ENCODE measurements at regions not wholly inside any gene's neighbourhood (a gene's known extent, or its start where the extent isn't known, plus 50 kb on each side); places are given as distances from the start of the nearest gene placed in this dataset.

GRCh38 chr22:48742556-48743343, 1084.9 kb downstream of the BRD1 start:
- Histone ChIP-seq H3K27me3 (ENCODE audit: low read length) (no peaks in the 10 kb centered on the region), H3K9me2 (replicated peaks; ENCODE audit: insufficient read depth, low read length) (no peaks in the 10 kb centered on the region), H3K4me2 (ENCODE audit: low read depth, low read length, poor library complexity, severe bottlenecking) (no peak overlapping the region), H3K4me3 (ENCODE audit: low read length) (no peak overlapping the region), H3K4me1 (ENCODE audit: low read length) (no peaks in the 10 kb centered on the region), H4K20me1 (ENCODE audit: insufficient read depth, low read depth, low read length) (no peaks in the 10 kb centered on the region; the same call in 1 of the 2 replicates), H2AFZ (ENCODE audit: low read length) (no peak overlapping the region), H3K36me3 (ENCODE audit: insufficient read depth, low read length) (no peaks in the 10 kb centered on the region), H3K27ac (ENCODE audit: low read length) (no peak overlapping the region), H3K9me3 (ENCODE audit: low read length) (no peaks in the 10 kb centered on the region), H3K9ac (ENCODE audit: low read length) (no peak overlapping the region), H3K79me2 (ENCODE audit: low read length) (no peaks in the 10 kb centered on the region)
- no peak for DNase-seq

GRCh38 chr22:48742191-48742555, 1085.5 kb downstream of the BRD1 start:
- Histone ChIP-seq H4K20me1 (ENCODE audit: insufficient read depth, low read depth, low read length) (no peaks in the 10 kb centered on the region; the same call in 1 of the 2 replicates), H3K9ac (ENCODE audit: low read length) (no peak overlapping the region), H2AFZ (ENCODE audit: low read length) (no peak overlapping the region), H3K79me2 (ENCODE audit: low read length) (no peaks in the 10 kb centered on the region), H3K9me3 (ENCODE audit: low read length) (no peaks in the 10 kb centered on the region), H3K27me3 (ENCODE audit: low read length) (no peaks in the 10 kb centered on the region), H3K4me2 (ENCODE audit: low read depth, low read length, poor library complexity, severe bottlenecking) (no peak overlapping the region), H3K36me3 (ENCODE audit: insufficient read depth, low read length) (no peaks in the 10 kb centered on the region), H3K4me1 (ENCODE audit: low read length) (no peaks in the 10 kb centered on the region), H3K4me3 (ENCODE audit: low read length) (no peak overlapping the region), H3K27ac (ENCODE audit: low read length) (no peak overlapping the region), H3K9me2 (replicated peaks; ENCODE audit: insufficient read depth, low read length) (no peaks in the 10 kb centered on the region)
- no peak for DNase-seq

GRCh38 chr22:48741540-48741939, 1086.1 kb downstream of the BRD1 start:
- no peak overlapping the region for H3K9ac ChIP-seq (ENCODE audit: low read length)
- H3K4me3 ChIP-seq (ENCODE audit: low read length) = no peak overlapping the region
- H3K27me3 ChIP-seq (ENCODE audit: low read length) = no peaks in the 10 kb centered on the region
- no peaks in the 10 kb centered on the region; the same call in 1 of the 2 replicates for H4K20me1 ChIP-seq (ENCODE audit: insufficient read depth, low read depth, low read length)
- H3K4me1 ChIP-seq (ENCODE audit: low read length) = no peaks in the 10 kb centered on the region
- H3K9me3 ChIP-seq (ENCODE audit: low read length) = no peaks in the 10 kb centered on the region
- H3K9me2 ChIP-seq (replicated peaks; ENCODE audit: insufficient read depth, low read length) = no peaks in the 10 kb centered on the region
- no peak for DNase-seq
- H3K79me2 ChIP-seq (ENCODE audit: low read length) = no peaks in the 10 kb centered on the region
- H3K4me2 ChIP-seq (ENCODE audit: low read depth, low read length, poor library complexity, severe bottlenecking) = no peak overlapping the region
- no peaks in the 10 kb centered on the region for H3K36me3 ChIP-seq (ENCODE audit: insufficient read depth, low read length)
- no peak overlapping the region for H3K27ac ChIP-seq (ENCODE audit: low read length)
- no peak overlapping the region for H2AFZ ChIP-seq (ENCODE audit: low read length)

- Histone ChIP-seq H3K27me3 (ENCODE audit: low read length) (no peaks in the 10 kb centered on the region), H2AFZ (ENCODE audit: low read length) (no peak overlapping the region), H3K4me2 (ENCODE audit: low read depth, low read length, poor library complexity, severe bottlenecking) (no peak overlapping the region), H3K9me3 (ENCODE audit: low read length) (no peaks in the 10 kb centered on the region), H3K27ac (ENCODE audit: low read length) (no peak overlapping the region), H3K79me2 (ENCODE audit: low read length) (no peaks in the 10 kb centered on the region), H3K4me1 (ENCODE audit: low read length) (no peaks in the 10 kb centered on the region), H4K20me1 (ENCODE audit: insufficient read depth, low read depth, low read length) (no peaks in the 10 kb centered on the region; the same call in 1 of the 2 replicates), H3K4me3 (ENCODE audit: low read length) (no peak overlapping the region), H3K36me3 (ENCODE audit: insufficient read depth, low read length) (no peaks in the 10 kb centered on the region), H3K9ac (ENCODE audit: low read length) (no peak overlapping the region), H3K9me2 (replicated peaks; ENCODE audit: insufficient read depth, low read length) (no peaks in the 10 kb centered on the region)
- no peak for DNase-seq
Measured at GRCh38 chr22:48740731-48741405, 1086.8 kb downstream of the BRD1 start.

- Histone ChIP-seq H3K9me3 (ENCODE audit: low read length) (no peaks in the 10 kb centered on the region), H3K36me3 (ENCODE audit: insufficient read depth, low read length) (no peaks in the 10 kb centered on the region), H3K4me1 (ENCODE audit: low read length) (no peaks in the 10 kb centered on the region), H3K4me2 (ENCODE audit: low read depth, low read length, poor library complexity, severe bottlenecking) (no peak overlapping the region), H2AFZ (ENCODE audit: low read length) (no peak overlapping the region), H3K27me3 (ENCODE audit: low read length) (no peaks in the 10 kb centered on the region), H3K9me2 (replicated peaks; ENCODE audit: insufficient read depth, low read length) (no peaks in the 10 kb centered on the region), H3K9ac (ENCODE audit: low read length) (no peak overlapping the region), H3K27ac (ENCODE audit: low read length) (no peak overlapping the region), H3K4me3 (ENCODE audit: low read length) (no peak overlapping the region), H3K79me2 (ENCODE audit: low read length) (no peaks in the 10 kb centered on the region), H4K20me1 (ENCODE audit: insufficient read depth, low read depth, low read length) (no peaks in the 10 kb centered on the region; the same call in 1 of the 2 replicates)
- DNase-seq = no peak
Measured at GRCh38 chr22:48740086-48740730, 1087.5 kb downstream of the BRD1 start.

GRCh38 chr22:48739348-48740085, 1088.2 kb downstream of the BRD1 start:
- H3K9me2 ChIP-seq (replicated peaks; ENCODE audit: insufficient read depth, low read length) = no peaks in the 10 kb centered on the region
- no peak overlapping the region for H3K4me2 ChIP-seq (ENCODE audit: low read depth, low read length, poor library complexity, severe bottlenecking)
- no peak overlapping the region for H3K27ac ChIP-seq (ENCODE audit: low read length)
- H3K4me1 ChIP-seq (ENCODE audit: low read length) = no peaks in the 10 kb centered on the region
- no peaks in the 10 kb centered on the region for H3K27me3 ChIP-seq (ENCODE audit: low read length)
- no peaks in the 10 kb centered on the region for H3K79me2 ChIP-seq (ENCODE audit: low read length)
- H4K20me1 ChIP-seq (ENCODE audit: insufficient read depth, low read depth, low read length) = no peaks in the 10 kb centered on the region; the same call in 1 of the 2 replicates
- no peaks in the 10 kb centered on the region for H3K36me3 ChIP-seq (ENCODE audit: insufficient read depth, low read length)
- H3K9me3 ChIP-seq (ENCODE audit: low read length) = no peaks in the 10 kb centered on the region
- no peak overlapping the region for H2AFZ ChIP-seq (ENCODE audit: low read length)
- no peak overlapping the region for H3K4me3 ChIP-seq (ENCODE audit: low read length)
- no peak overlapping the region for H3K9ac ChIP-seq (ENCODE audit: low read length)
- DNase-seq = no peak

- H3K4me3 ChIP-seq (ENCODE audit: low read length) = no peak overlapping the region
- H3K27ac ChIP-seq (ENCODE audit: low read length) = no peak overlapping the region
Measured at GRCh38 chr22:48738204-48738980, 1089.3 kb downstream of the BRD1 start.

More at GRCh38 chr22:48738204-48738980, 1089.3 kb downstream of the BRD1 start:
- Histone ChIP-seq H3K27me3 (ENCODE audit: low read length) (no peaks in the 10 kb centered on the region), H3K79me2 (ENCODE audit: low read length) (no peaks in the 10 kb centered on the region), H3K9me3 (ENCODE audit: low read length) (no peaks in the 10 kb centered on the region), H3K9me2 (replicated peaks; ENCODE audit: insufficient read depth, low read length) (no peaks in the 10 kb centered on the region), H3K9ac (ENCODE audit: low read length) (no peak overlapping the region), H4K20me1 (ENCODE audit: insufficient read depth, low read depth, low read length) (no peaks in the 10 kb centered on the region; the same call in 1 of the 2 replicates), H3K4me2 (ENCODE audit: low read depth, low read length, poor library complexity, severe bottlenecking) (no peak overlapping the region), H2AFZ (ENCODE audit: low read length) (no peak overlapping the region), H3K36me3 (ENCODE audit: insufficient read depth, low read length) (no peaks in the 10 kb centered on the region), H3K4me1 (ENCODE audit: low read length) (no peaks in the 10 kb centered on the region)
- DNase-seq = no peak

Measured in Karpas-422 (cell line).